IPS DF 4.7 (cell line): ENCODE measurements at regions not wholly inside any gene's neighbourhood (a gene's known extent, or its start where the extent isn't known, plus 50 kb on each side); places are given as distances from the start of the nearest gene placed in this dataset.
"Not testable (repeated sequence)": the region's sequence is repeated elsewhere in the genome, so short reads cannot be mapped to it uniquely, and the experiment has no call there.

Experiments used
- DNase-seq: peaks from one replicate; pipeline ENCODE4 v3.0.0-alpha.2; 2013; ENCODE audit warnings: low spot score; ENCODE audit errors: extremely low read depth

GRCh38 chr5:124796495-124796894 is 50.1 kb upstream of the ZNF608 start:
- DNase-seq = no peak

DNA sequence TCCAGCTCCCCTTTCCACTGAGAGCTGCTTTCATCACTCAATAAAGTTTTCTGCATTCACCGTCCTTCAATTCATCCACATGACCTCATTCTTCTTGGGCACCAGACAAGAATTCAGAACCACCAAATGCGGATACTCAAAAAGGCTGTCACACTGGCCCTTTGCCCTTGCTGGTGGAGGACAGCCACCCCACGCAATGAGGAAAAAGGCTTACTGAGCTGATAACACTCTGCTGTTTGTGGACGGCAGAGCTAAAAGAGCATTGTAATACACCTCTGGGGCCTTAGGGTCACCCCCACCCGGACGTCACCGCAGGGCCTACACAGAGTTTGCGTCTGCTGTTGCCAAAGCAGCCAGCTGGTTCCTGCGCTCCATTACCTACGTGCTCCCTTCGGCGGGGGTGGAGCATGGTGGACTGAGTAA is 51.2 kb upstream of the ZNF608 start:
- DNase-seq = no peak

- no peak for DNase-seq
These were observed 52.5 kb upstream of the ZNF608 start for GRCh38 chr5:124798890-124799289.

GRCh38 chr5:124801551-124801950 is 55.1 kb upstream of the ZNF608 start:
- no peak for DNase-seq

- DNase-seq = no peak
These were observed 57.3 kb upstream of the ZNF608 start for GRCh38 chr5:124803617-124804323.

GRCh38 chr5:124806026-124806372 is 59.6 kb upstream of the ZNF608 start:
- no peak for DNase-seq

DNA sequence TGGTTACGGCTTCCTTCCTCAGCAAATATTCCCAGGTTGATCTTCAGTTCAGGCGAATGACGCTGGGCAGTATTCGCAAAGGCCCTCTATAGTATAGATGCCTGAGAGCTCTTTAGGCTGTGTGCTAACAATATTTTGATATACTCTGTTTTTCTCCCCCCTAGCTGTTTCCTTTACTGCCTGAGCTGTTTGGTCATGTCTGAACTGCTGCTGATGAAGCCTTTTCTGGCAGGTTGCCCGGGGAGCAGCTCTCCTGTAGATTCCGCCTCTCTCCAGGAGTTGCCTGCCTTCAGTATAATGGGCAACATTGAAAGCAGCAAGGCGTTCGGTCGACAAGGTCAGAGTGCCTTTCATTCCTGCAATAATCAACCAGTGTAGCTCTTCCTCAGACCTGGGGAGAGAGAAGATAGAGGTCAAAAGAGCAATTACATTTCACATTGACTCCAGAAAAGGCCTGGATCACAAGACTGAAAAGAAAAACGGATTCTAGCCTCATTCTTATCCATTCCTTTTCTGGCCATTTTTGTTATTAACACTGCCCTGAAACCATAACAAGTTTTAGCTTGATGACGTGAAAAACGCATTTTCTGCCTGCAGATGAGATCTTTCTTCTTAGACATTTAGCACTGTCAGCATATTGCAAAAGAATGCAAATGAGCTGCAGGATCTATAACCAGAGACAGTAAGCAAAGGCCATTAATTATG is 60.1 kb upstream of the ZNF608 start:
- DNase-seq = peak; percentile 41

GRCh38 chr5:124808842-124809268 is 62.4 kb upstream of the ZNF608 start:
- DNase-seq = no peak

GRCh38 chr5:124810396-124811006 is 64.1 kb upstream of the ZNF608 start:
- DNase-seq = no peak

GRCh38 chr5:124812771-124813358 is 66.4 kb upstream of the ZNF608 start:
- DNase-seq = no peak

DNA sequence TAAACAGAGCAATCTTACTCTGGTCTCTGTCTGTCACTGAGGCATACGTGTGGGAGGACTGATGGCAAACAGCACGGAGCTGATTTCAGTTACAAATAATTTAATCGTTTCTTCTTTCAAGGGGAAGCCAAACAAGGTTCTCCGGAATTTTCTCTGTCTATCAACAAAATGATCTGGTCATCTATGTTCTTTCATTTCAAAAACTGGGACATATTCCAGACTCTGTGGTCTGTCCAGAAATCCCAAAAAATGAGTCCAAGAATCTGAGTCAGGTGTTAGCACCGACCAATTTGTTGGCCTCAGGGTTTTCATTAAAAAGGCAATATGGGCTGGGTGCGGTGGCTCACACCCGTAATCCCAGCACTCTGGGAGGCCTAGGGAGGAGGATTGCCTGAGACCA is 69.9 kb upstream of the ZNF608 start:
- no peak for DNase-seq

DNA sequence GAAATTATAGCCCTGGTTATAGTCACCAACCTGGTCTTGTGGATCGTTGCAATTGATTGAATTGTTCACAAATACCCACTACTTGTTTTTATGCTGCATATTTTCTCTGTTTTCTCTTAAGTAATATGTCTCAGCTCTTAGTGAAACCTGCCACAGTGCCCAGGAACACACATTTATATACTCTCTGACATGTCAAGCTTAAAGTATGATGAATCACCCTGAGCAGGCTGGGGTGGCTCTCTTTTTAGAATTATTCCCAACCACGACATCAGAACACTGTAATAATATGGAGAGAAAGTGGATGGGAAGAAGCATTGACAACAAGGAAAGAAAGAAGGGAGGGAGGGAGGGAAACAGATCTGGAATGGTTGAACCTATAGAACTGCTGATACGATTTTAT is 72.8 kb upstream of the ZNF608 start:
- no peak for DNase-seq

DNA sequence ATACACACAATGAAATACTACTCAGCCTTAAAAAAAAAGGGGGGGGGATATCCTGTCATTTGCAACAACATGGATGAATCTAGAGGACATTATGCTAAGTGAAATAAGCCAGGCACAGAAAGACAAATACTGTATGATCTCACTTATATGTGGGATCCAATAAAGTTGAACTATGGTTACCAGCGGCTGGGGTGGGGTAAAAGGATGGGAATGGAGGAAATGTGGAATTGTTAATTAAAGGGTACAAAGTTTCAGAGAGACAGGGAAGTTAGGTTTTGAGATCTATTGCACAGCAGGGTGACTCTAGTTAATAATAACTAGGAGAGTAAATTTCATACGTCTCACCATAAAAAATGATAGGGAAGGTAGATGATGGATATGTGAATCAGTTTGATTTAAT is 76.2 kb upstream of the ZNF608 start:
- DNase-seq = no peak

DNA sequence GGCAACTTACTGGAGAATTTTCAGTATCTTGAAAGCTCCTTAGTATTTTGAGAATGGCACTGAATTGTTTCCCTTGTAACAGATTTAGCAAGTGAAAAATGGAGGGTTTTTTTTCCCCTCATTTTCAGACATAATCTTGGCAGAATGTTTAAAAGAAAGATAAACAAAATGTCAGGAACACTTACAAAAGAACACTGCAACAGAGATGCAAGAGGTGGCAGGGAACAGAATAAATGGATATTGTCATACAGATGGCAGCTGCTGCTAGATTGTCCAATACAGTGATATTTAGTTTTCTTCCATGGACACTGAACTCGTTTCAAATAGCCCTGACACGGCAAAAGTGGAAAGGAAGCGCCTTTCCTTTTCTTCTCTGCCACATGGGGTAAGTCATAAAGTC is 76.9 kb upstream of the ZNF608 start:
- DNase-seq = no peak

- DNase-seq = no peak
These were observed 78.3 kb upstream of the ZNF608 start for GRCh38 chr5:124824637-124825158.

DNA sequence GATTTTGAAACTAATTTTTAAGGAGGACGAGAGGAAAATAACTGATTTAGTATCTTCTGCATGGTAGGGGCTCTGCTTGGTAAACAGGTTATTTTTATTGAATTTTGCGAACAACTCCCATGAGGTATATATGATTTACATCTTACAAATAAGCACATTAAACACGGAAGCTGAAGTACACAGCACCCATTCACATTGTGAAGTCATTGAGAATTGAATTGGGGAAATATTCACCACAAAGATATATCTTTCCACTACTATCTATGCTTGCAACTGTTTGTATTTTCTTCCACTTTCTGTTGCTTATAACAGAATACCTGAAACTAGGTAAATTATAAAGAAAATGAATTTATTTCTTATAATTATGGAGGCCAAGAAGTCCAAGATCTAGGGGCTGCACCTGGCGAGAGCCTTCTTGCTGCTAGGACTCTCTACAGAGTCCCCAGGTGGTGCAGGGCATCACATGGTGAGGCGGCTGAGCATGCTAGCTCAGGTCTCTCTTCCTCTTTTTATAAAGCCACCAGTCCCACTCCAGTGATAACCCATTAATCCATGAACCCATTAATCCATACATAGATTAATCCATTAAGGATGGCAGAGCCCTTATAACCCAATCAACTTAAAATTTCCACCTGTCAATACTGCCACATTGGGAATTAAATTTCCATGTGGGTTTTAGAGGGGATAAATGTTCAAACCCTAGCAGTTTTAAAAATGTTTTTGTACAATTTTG is 79.0 kb upstream of the ZNF608 start:
- no peak for DNase-seq

- no peak for DNase-seq
These were observed 79.5 kb upstream of the ZNF608 start for GRCh38 chr5:124825983-124826337.

GRCh38 chr5:124828731-124829234 is 82.3 kb upstream of the ZNF608 start:
- DNase-seq = no peak

DNA sequence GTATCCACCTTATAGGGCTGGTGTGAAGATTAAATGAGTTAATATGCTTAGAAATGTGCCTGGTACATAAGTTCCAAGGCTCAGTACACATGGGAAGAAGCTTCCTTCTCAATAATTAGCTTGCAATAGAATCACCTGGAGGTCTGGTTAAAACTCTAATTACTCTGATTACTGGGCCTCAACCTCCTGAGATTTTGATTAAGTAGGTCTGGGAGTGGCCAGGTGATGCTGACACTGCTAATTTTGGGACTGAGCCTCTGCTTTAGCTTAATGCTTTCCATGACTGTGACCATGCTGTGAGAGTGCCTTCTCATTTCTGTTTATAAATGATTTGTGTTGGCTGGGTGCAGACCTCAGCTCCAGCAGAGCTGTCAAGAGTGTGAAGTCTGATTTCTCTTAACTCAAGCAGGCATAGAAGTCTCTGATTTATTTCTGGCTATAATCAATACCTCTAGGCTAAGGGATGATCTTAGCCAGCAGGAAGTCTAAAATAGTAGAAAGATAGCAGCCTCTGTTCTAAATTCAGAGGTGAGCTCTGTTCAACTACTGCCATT is 85.3 kb upstream of the ZNF608 start:
- DNase-seq = no peak

GRCh38 chr5:124832510-124832909 is 86.1 kb upstream of the ZNF608 start:
- DNase-seq = no peak

DNA sequence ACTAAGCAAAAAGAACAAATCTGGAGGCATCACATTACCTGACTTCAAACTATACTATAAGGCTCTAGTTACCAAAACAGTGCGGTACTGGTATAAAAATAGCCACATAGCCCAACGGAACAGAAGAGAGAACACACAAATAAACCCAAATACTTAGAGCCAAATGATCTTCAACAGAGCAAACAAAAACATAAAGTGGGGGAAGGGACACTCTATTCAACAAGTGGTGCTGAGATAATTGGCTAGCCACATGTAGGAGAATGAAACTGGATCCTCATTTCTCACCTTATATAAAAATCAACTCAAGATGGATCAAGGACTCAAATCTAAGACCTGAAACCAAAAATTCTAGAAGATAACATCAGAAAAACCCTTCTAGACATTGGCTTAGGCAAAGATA is 89.9 kb upstream of the ZNF608 start:
- not testable (repeated sequence) for DNase-seq
